GM23338 (cell line): ENCODE measurements at regions not wholly inside any gene's neighbourhood (a gene's known extent, or its start where the extent isn't known, plus 50 kb on each side); places are given as distances from the start of the nearest gene placed in this dataset.

ENCODE experiments used
- POLR2AphosphoS5 ChIP-seq: IDR thresholded peaks from 2 replicates; pipeline ENCODE4 v1.6.1; 2016; ENCODE audit warnings: antibody characterized with exemption, low read depth
- TF ChIP-seq, protein P1 (sequence below), 2 experiments: fragments of 200-600 bp in 1 of 2; sonication (generic) in 1 of 2; conservative IDR thresholded peaks; 2 replicates each; pipeline versions ENCODE4 v1.5.1 to v1.6.1; 2016 to 2017; ENCODE audit warnings: antibody characterized with exemption in 2 of 2, low read depth in 2 of 2, mild to moderate bottlenecking in 2 of 2, moderate library complexity in 1 of 2
- TF ChIP-seq, protein P2 (sequence below): IDR thresholded peaks from one replicate; pipeline ENCODE4 v1.6.1; 2018; ENCODE audit warnings: antibody characterized with exemption; ENCODE audit not compliant: unreplicated experiment

DNA sequence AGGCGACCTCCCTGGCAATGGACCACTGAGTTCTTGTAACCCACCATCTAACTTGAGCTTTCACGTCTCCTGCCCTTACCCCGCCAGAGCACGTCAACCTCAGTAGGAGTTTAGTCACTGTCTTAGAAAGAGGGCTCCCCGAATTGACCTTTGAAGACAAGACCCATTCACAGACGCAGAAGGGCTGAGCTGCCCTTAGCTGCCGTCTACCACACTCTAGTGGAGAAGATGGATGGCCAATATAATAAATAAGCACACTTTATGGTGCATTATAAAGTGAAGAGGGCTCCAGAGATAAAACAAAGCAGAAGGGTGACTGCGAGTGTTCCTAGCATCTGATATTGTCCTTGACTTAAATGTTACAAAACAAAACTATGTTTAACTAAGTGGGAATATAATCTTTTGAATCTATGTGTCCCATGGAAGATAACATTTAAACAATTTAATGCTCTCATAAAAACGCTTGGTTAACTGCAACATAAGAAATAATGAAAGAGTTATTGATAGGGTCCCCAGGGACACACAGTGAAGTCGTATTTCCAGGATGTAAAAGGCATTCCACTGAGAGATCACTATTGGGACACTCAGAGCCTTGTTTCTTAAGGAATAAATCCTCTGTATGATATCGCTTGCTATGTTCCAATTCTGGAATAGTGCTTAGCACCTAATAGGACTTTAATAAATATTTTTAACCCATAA is 261.1 kb downstream of the THBS2 start:
- TF ChIP-seq, protein P1, sequence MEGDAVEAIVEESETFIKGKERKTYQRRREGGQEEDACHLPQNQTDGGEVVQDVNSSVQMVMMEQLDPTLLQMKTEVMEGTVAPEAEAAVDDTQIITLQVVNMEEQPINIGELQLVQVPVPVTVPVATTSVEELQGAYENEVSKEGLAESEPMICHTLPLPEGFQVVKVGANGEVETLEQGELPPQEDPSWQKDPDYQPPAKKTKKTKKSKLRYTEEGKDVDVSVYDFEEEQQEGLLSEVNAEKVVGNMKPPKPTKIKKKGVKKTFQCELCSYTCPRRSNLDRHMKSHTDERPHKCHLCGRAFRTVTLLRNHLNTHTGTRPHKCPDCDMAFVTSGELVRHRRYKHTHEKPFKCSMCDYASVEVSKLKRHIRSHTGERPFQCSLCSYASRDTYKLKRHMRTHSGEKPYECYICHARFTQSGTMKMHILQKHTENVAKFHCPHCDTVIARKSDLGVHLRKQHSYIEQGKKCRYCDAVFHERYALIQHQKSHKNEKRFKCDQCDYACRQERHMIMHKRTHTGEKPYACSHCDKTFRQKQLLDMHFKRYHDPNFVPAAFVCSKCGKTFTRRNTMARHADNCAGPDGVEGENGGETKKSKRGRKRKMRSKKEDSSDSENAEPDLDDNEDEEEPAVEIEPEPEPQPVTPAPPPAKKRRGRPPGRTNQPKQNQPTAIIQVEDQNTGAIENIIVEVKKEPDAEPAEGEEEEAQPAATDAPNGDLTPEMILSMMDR (conservative IDR thresholded peaks at IDR 0.05; ENCODE audit: low read depth in 2 of 2), result no peak
- TF ChIP-seq, protein P2, sequence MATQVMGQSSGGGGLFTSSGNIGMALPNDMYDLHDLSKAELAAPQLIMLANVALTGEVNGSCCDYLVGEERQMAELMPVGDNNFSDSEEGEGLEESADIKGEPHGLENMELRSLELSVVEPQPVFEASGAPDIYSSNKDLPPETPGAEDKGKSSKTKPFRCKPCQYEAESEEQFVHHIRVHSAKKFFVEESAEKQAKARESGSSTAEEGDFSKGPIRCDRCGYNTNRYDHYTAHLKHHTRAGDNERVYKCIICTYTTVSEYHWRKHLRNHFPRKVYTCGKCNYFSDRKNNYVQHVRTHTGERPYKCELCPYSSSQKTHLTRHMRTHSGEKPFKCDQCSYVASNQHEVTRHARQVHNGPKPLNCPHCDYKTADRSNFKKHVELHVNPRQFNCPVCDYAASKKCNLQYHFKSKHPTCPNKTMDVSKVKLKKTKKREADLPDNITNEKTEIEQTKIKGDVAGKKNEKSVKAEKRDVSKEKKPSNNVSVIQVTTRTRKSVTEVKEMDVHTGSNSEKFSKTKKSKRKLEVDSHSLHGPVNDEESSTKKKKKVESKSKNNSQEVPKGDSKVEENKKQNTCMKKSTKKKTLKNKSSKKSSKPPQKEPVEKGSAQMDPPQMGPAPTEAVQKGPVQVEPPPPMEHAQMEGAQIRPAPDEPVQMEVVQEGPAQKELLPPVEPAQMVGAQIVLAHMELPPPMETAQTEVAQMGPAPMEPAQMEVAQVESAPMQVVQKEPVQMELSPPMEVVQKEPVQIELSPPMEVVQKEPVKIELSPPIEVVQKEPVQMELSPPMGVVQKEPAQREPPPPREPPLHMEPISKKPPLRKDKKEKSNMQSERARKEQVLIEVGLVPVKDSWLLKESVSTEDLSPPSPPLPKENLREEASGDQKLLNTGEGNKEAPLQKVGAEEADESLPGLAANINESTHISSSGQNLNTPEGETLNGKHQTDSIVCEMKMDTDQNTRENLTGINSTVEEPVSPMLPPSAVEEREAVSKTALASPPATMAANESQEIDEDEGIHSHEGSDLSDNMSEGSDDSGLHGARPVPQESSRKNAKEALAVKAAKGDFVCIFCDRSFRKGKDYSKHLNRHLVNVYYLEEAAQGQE, result no peak
- no peak for TF ChIP-seq POLR2AphosphoS5
